SK-N-MC (cell line): ENCODE measurements at regions not wholly inside any gene's neighbourhood (a gene's known extent, or its start where the extent isn't known, plus 50 kb on each side); places are given as distances from the start of the nearest gene placed in this dataset.

ENCODE experiments used
- EZH2 ChIP-seq: fragments of 200-600 bp; sonication (generic); IDR thresholded peaks from one replicate; pipeline ENCODE4 v1.6.1; 2017; ENCODE audit warnings: antibody characterized with exemption
- FOXP2 ChIP-seq: optimal IDR thresholded peaks from 2 replicates; pipeline ENCODE3; 2011; ENCODE audit warnings: mild to moderate bottlenecking, moderate library complexity; ENCODE audit not compliant: insufficient read depth; ENCODE audit errors: extremely low read length, control extremely low read depth
- POLR2AphosphoS5 ChIP-seq: IDR thresholded peaks from 2 replicates; pipeline ENCODE4 v1.6.1; 2012; ENCODE audit warnings: mild to moderate bottlenecking, low read depth, low read length, borderline replicate concordance

- TF ChIP-seq EZH2 (no peak), POLR2AphosphoS5 (no peak), FOXP2 (no peak)
Observed at GRCh38 chr11:70559516-70559915, 161.2 kb downstream of the CTTN start.
